ENCODE measurements at regions not wholly inside any gene's neighbourhood (a gene's known extent, or its start where the extent isn't known, plus 50 kb on each side); places are given as distances from the start of the nearest gene placed in this dataset.

GRCh38 chr10:79013406-79013987, 55.3 kb upstream of the ZMIZ1 start:
- Histone ChIP-seq H3K9me2 (ENCODE audit: insufficient read depth) (no peaks in the 10 kb centered on the region), H3K9me3 (ENCODE audit: insufficient read depth, low read depth) (no peaks in the 10 kb centered on the region), H3F3A (ENCODE audit: insufficient read depth, low read depth) (no peaks in the 10 kb centered on the region), H3K36me3 (ENCODE audit: low read depth) (no peaks in the 10 kb centered on the region), H3K4me3 (no peak overlapping the region), H3K79me2 (ENCODE audit: low read depth) (no peaks in the 10 kb centered on the region), H4K20me1 (ENCODE audit: insufficient read depth) (no peaks in the 10 kb centered on the region), H3K4me2 (no peak overlapping the region), H3K4me1 (replicated peaks; ENCODE audit: insufficient read depth) (no peaks in the 10 kb centered on the region), H2AFZ (no peak overlapping the region), H3K27me3 (ENCODE audit: insufficient read depth, low read depth) (no peaks in the 10 kb centered on the region), H3K27ac (no peak overlapping the region)
- TF ChIP-seq EZH2 (IDR thresholded peaks at IDR 0.05; ENCODE audit: low read depth) (no peak), CTCF (conservative IDR thresholded peaks at IDR 0.05) (no peak)
- POLR2A ChIA-PET (ENCODE audit: unreplicated experiment): interaction anchor here (0.6 kb wide), 1 partner anchor 59 kb away, joined by 3 read pairs; no protein-coding TSS in a partner anchor
- no peak for DNase-seq
- intact Hi-C loops (cut with micrococcal nuclease; ENCODE audit: unreplicated experiment): no loop called here
- no TSS peak for BruUV-seq (replicated peaks)
- CTCF ChIA-PET: no interaction called here

- DNase-seq: no peak
- H3K4me3 ChIP-seq: no peak overlapping the region
- BruUV-seq (replicated peaks): no TSS peak
- no peaks in the 10 kb centered on the region for H3K79me2 ChIP-seq (ENCODE audit: low read depth)
- CTCF ChIA-PET: no interaction called here
- H3F3A ChIP-seq (ENCODE audit: insufficient read depth, low read depth): no peaks in the 10 kb centered on the region
- no peaks in the 10 kb centered on the region for H3K27me3 ChIP-seq (ENCODE audit: insufficient read depth, low read depth)
- POLR2A ChIA-PET (ENCODE audit: unreplicated experiment): no interaction called here
- no peaks in the 10 kb centered on the region for H3K9me2 ChIP-seq (ENCODE audit: insufficient read depth)
- H2AFZ ChIP-seq: no peak overlapping the region
- H4K20me1 ChIP-seq (ENCODE audit: insufficient read depth): no peaks in the 10 kb centered on the region
- H3K27ac ChIP-seq: no peak overlapping the region
- H3K4me2 ChIP-seq: no peak overlapping the region
- no peaks in the 10 kb centered on the region for H3K4me1 ChIP-seq (replicated peaks; ENCODE audit: insufficient read depth)
- intact Hi-C loops (cut with micrococcal nuclease; ENCODE audit: unreplicated experiment): no loop called here
- no peaks in the 10 kb centered on the region for H3K9me3 ChIP-seq (ENCODE audit: insufficient read depth, low read depth)
- no peaks in the 10 kb centered on the region for H3K36me3 ChIP-seq (ENCODE audit: low read depth)
- TF ChIP-seq EZH2 (IDR thresholded peaks at IDR 0.05; ENCODE audit: low read depth) (no peak), CTCF (conservative IDR thresholded peaks at IDR 0.05) (no peak)
Measured at GRCh38 chr10:79014796-79015195, 54.0 kb upstream of the ZMIZ1 start.

GRCh38 chr10:79017882-79018520, 50.8 kb upstream of the ZMIZ1 start:
- Histone ChIP-seq H3K27ac (no peak overlapping the region), H3K9me3 (ENCODE audit: insufficient read depth, low read depth) (no peaks in the 10 kb centered on the region), H3K27me3 (ENCODE audit: insufficient read depth, low read depth) (no peaks in the 10 kb centered on the region), H3K9me2 (ENCODE audit: insufficient read depth) (no peaks in the 10 kb centered on the region), H3F3A (ENCODE audit: insufficient read depth, low read depth) (no peaks in the 10 kb centered on the region), H2AFZ (no peak overlapping the region), H4K20me1 (ENCODE audit: insufficient read depth) (no peaks in the 10 kb centered on the region), H3K4me1 (replicated peaks; ENCODE audit: insufficient read depth) (no peaks in the 10 kb centered on the region), H3K36me3 (ENCODE audit: low read depth) (no peaks in the 10 kb centered on the region), H3K4me2 (no peak overlapping the region), H3K79me2 (ENCODE audit: low read depth) (no peaks in the 10 kb centered on the region), H3K4me3 (no peak overlapping the region)
- no TSS peak for BruUV-seq (replicated peaks)
- ChIA-PET CTCF (no interaction called here), POLR2A (ENCODE audit: unreplicated experiment) (no interaction called here)
- TF ChIP-seq EZH2 (IDR thresholded peaks at IDR 0.05; ENCODE audit: low read depth) (no peak), CTCF (conservative IDR thresholded peaks at IDR 0.05) (no peak)
- intact Hi-C loops (cut with micrococcal nuclease; ENCODE audit: unreplicated experiment): no loop called here
- DNase-seq: no peak

All from PC-9 (cell line).